ENCODE measurements at regions not wholly inside any gene's neighbourhood (a gene's known extent, or its start where the extent isn't known, plus 50 kb on each side); places are given as distances from the start of the nearest gene placed in this dataset.

- no peak for DNase-seq
Measured at GRCh38 chr3:76352511-76353284, 567.3 kb upstream of the ZNF717 start.

- no peak for DNase-seq
Measured at GRCh38 chr3:76353683-76354082, 568.3 kb upstream of the ZNF717 start.

GRCh38 chr3:76361010-76361409, 575.7 kb upstream of the ZNF717 start:
- no peak for DNase-seq

- no peak for DNase-seq
Measured at GRCh38 chr3:76362643-76363042, 577.3 kb upstream of the ZNF717 start.

- DNase-seq: no peak
Measured at GRCh38 chr3:76365275-76365674, 579.9 kb upstream of the ZNF717 start.

GRCh38 chr3:76367281-76367680, 581.9 kb upstream of the ZNF717 start:
- no peak for DNase-seq

GRCh38 chr3:76369170-76369569, 583.8 kb upstream of the ZNF717 start:
- no peak for DNase-seq

- no peak for DNase-seq
Measured at GRCh38 chr3:76370749-76371520, 585.6 kb upstream of the ZNF717 start.

GRCh38 chr3:76372497-76372896, 587.1 kb upstream of the ZNF717 start:
- DNase-seq: no peak

- DNase-seq: no peak
Measured at GRCh38 chr3:76377074-76377473, 591.7 kb upstream of the ZNF717 start.

GRCh38 chr3:76378789-76379188, 593.4 kb upstream of the ZNF717 start:
- DNase-seq: no peak

GRCh38 chr3:76383781-76384180, 598.4 kb upstream of the ZNF717 start:
- DNase-seq: no peak

GRCh38 chr3:76387000-76387399, 601.7 kb upstream of the ZNF717 start:
- DNase-seq: no peak

- DNase-seq: no peak
Measured at GRCh38 chr3:76400141-76400540, 614.8 kb upstream of the ZNF717 start.

- DNase-seq: no peak
Measured at GRCh38 chr3:76402926-76403325, 617.6 kb upstream of the ZNF717 start.

GRCh38 chr3:76403556-76403955, 618.2 kb upstream of the ZNF717 start:
- no peak for DNase-seq

- DNase-seq: no peak
Measured at GRCh38 chr3:76405196-76405595, 619.8 kb upstream of the ZNF717 start.

GRCh38 chr3:76410762-76411281, 625.5 kb upstream of the ZNF717 start:
- DNase-seq: no peak

- DNase-seq: no peak
Measured at GRCh38 chr3:76415384-76415783, 624.5 kb upstream of the ROBO2 start.

GRCh38 chr3:76429581-76430177, 610.2 kb upstream of the ROBO2 start:
- DNase-seq: no peak

- no peak for DNase-seq
Measured at GRCh38 chr3:76432396-76432795, 607.5 kb upstream of the ROBO2 start.

- no peak for DNase-seq
Measured at GRCh38 chr3:76436894-76437293, 603.0 kb upstream of the ROBO2 start.

- DNase-seq: no peak
Measured at GRCh38 chr3:76438971-76439370, 600.9 kb upstream of the ROBO2 start.

Measured in 8988T (cell line).